GM21515 (cell line): ENCODE measurements at regions not wholly inside any gene's neighbourhood (a gene's known extent, or its start where the extent isn't known, plus 50 kb on each side); places are given as distances from the start of the nearest gene placed in this dataset.

Source experiments
- ATAC-seq: cut with Tn5 transposase; IDR thresholded peaks from one replicate; pipeline ENCODE4 v1.9.1; 2021; ENCODE audit not compliant: unreplicated experiment

DNA sequence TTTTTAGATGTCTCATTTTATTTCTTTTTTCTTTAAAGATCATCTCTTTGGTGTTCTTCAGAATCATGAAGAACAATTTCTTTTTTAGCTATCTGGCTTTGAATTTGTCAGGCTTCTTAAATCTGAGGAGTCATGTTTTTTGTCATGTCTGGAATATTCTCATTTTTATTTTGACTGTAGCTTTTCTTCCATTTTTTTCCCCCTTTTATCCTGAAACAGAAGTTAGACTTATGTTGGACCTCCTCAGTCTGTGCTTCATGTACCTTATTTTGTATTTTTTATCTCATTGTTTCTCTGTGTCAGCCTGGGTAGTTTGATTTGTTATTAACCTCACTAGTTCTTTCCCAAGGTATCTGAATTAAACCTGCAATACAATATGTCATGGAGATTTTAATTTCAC, 319.2 kb upstream of the ADGRL4 start:
- ATAC-seq: no peak

DNA sequence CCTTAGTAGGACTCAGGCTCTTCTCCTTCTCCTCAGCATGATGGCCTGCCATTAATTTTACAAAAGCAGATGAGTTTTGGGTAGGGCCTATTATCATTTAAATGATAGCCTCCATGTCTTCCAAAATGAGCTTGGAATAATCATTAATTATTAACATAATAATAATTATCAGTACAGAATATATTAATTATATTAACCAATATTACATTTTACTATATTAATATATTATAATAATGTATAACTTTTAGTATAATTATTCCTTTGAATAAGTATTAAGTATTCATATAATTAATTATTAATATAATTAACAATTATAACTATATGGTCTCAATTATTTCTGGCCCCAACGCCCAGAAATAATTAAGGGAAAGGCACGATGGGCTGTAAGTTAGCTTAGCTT, 318.6 kb upstream of the ADGRL4 start:
- no peak for ATAC-seq

DNA sequence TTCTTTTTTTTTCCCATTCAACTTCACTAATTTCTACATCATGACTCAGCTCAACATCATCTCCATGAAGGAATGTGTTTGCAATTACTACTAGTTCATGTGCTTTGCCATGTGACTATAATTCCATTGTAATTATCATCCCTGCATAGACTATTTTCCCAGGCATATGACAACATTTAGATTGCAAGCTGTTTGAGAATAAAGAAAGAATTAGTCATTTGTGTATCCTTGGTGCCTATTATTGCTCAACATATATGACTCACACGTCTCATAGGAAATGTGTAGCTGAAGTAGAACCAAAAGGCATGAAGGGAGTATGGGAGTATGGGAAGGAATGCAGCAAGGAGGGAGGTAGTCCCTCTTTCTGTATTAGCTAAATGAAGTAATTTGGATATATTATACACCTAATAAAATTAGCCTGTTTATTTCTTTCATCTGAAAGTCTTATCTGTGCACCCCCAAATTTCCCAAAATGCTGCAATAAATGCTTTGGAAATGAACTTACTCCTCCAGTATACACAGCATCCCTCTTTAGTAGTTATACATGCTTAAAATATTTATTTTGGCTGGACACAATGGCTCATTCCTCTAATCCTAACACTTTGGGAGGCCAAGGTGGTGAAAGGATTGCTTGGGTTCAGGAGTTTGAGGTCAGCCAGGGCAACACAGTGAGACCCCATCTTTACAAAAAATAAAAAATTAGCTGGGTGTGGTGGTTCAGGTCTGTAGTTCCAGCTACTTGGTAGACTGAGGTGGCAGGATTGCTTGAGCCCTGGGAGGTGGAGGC, 316.9 kb upstream of the ADGRL4 start:
- ATAC-seq: no peak

DNA sequence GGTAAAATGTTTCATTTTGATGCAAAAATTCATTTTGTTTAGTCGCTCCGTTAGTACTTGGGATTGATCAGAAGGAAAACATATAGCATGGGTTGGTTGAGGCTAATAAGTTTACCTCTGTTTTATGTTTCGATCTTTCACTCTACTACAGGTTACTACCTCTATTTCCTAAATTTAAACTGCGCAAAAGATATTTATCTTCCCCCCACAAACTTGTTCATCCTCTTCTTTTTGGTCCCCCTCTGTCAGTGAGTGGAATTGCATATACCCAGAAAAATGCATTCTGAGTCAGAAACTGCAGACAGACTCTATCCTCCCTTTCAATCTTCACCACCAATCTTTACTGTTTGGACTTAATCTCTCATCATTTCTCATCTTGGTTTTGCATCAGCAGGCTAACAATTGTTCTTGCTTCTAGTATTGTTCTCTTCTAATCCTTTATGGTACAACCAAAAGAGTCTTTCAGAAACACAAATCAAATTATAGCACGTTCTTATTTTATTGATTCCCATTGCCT, 316.0 kb upstream of the ADGRL4 start:
- ATAC-seq: no peak

DNA sequence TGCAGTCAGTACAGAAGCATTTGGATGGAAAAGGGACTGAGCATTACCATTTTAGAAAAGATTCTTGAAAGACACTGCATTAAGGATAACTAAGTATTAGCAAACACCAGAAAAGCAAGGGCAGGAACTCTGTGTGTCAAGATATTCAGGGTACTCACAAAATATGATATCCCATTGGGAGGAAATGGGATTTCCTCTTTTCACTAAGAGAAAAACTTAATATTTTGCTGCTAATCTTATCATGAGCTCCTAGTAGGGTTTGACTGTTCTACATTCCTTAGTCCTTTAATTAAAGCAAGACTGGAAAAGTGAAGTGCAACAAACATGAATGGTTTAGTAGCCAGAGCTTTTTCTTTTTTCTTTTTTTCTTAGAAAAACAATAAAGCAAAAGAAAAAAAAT, 305.9 kb upstream of the ADGRL4 start:
- no peak for ATAC-seq

DNA sequence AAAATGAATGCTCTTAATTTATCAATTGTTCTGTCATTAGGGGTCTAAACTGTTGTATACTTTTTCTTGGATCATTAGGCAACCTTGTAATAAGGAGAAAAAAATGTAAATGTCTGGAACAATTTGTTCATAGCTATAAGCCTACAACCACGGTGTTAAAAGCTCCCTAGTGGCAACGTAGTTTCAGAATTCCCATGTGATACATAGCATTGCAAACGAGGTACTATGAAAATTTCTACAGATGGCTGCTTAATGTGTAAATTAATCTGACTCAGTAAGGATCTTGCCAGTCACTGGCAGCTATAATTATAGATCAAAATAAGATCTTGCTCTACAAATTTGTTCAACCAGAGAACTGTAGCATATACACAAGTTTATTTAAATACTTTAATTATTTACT, 304.1 kb upstream of the ADGRL4 start:
- ATAC-seq: no peak

DNA sequence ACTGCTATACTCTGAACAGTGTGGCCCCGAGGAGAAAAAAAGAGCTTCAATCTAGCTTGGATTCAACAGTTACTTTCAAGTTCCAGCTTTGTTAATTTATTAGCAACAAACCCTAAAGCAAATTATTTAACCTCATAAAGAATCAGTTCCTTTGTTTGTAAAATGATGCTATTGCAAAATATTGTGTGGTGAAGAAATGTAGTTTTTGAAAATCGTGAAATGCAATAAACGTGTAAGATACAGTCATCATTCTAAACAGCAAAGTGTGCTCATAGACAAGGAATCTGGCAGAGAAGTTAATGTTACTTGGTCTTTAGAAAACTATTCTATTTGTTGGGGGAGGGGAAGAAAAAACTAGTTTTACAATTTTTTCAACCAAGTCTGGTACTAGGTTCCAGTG, 297.6 kb upstream of the ADGRL4 start:
- no peak for ATAC-seq

DNA sequence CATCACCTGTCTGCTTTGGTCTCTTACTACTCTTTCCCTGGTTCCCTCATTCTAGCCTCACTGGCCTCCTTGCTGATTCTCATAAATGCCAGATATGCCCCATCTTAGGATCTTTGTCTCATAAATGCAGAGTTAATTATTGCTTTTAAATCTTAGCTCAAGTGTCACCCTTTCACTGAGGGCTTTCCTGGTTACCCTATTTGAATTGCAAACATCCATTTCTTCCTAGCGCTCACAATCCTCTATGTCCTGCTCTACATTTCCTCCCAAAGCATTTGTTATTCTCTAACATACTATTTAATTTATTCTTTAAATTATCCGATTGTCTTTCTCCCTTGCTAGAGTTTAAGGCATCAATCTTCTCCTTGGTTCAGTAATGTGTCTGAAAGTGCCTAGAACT, 296.5 kb upstream of the ADGRL4 start:
- no peak for ATAC-seq

DNA sequence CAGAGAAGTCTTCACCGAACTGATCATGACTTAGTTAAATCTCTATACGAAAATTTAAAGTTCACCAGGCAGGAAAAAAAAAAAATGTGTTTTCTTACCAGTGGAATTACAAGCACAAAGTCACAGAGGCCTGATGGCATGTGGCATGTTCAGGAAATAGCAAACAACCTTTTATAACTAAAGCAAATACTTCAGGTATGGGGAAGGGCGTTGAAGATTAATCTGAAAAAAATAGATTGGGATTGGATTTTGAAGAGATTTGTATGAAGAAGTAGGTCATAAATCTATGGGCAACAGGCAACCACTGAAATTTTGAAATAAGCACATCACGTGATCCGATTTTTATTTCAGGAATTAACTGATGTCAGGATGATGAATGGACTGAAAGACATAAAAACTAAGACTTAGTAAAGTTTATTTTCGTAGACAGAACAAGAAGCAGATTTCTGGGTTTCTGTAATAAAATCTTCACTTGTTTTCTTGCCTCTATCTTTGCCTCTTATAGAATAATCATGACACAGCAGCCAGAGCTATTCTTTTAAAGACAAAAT, 295.9 kb upstream of the ADGRL4 start:
- ATAC-seq: no peak

DNA sequence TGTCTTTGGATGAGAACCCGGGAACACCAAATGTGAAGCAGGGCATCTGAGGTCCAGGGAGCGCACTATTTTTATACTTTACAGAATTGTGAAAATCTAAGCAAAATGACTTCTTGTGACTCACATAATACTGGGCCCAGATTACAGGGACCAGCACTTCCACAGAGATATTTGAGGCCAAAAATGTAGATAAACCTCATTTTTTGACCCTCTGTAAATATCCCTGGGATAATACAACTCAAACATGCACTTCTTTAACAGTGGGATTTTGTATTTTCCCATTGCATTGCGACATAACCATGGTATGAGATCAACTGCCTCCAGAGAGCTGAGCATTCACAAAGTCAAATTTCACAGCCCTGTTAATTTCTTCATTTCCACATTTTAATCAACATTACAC, 289.4 kb upstream of the ADGRL4 start:
- ATAC-seq: no peak

DNA sequence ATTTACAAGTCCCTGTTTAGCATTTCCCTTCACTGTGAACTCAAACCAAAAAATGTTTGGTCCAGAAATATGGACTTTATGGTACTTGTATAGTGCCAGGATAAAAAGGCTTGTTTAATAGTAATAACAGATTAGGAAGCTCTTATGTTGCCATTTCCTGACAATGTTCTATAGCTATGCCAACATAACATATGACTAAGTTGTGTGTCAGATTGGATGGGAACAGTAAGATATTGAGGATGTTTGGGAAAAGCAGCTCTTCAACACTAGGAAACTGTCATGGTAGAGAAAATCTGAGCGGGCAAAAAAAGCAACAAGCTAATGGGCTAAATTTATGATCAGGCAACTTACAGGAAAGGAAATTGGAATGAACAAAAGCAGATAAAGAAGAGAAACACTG, 287.1 kb upstream of the ADGRL4 start:
- ATAC-seq: no peak

DNA sequence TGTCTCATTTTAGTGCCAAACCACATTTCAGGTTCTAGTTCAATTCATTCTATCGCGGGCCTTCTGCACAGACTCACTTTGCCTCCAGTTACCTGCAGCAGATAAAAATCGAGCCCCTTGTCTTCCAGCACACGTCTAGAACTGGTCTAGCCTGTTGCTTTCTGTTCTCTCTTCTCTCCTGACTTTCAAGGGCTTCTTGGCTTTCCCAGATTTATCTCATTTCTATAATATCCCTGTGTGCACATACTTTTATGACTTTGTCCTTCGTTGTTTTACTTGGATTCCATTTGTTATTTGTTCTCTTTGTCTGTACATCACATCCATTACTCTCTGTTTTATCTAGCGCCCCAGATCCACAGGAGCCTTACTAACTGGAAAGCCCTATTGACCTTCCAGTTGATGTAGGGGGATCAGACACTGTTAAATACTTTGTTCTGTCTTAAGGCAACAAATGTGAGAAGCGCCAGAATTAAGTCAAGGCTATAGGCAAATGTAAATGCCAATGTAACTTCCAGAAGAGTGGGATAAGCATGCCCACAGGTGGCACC, 284.5 kb upstream of the ADGRL4 start:
- ATAC-seq: no peak

DNA sequence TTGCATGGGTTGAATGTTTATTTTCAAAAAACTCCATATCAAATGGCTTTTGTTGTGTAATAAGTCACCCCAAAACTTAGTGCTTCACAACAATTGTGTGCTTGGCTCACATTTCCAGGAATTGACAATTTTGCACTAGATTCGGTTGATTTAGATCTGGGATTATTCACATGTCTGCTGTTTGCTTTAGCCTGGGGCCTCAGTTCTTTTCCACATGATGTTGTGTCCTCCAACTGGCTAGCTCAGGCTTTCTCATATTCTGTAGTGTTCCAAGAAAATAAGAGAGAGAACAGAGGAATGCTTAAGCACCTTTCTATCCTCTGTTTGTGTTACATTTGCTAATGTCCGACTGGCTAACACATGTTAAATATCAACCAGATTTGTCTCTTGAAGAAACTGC, 281.5 kb upstream of the ADGRL4 start:
- no peak for ATAC-seq

DNA sequence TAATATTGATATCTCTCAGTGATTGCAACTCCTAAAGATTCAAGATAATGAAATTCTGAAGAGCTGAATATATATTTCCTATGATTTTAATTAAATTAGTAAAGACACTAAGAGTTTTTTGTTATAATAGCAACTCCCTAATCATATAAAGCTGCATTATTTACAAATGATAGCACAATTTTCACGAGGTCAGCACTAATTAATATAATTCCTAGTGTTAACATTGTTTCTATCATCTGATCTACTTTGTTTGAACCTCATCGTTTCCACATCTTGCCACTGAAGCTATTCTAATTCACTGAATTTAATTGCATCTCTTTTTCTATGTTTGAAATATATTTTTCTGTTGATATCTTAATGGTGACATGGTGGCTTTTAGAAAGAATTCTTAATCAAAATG, 279.1 kb upstream of the ADGRL4 start:
- no peak for ATAC-seq

DNA sequence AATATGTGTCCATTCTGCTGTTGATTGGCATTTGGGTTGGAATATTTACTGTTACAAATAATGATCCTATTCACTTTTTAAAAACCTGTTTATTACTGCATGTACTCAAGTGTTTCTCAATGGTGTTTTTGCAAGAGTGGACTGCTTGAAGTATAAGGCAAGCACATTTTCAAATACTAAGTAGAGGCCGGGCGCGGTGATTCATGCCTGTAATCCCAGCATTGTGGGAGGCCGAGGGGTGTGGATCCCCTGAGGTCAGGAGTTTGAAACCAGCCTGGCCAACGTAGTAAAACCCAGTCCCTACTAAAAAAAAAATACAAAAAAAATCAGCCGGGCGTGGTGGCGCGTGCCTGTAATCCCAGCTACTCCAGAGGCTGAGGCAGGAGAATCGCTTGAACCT, 276.9 kb upstream of the ADGRL4 start:
- no peak for ATAC-seq

DNA sequence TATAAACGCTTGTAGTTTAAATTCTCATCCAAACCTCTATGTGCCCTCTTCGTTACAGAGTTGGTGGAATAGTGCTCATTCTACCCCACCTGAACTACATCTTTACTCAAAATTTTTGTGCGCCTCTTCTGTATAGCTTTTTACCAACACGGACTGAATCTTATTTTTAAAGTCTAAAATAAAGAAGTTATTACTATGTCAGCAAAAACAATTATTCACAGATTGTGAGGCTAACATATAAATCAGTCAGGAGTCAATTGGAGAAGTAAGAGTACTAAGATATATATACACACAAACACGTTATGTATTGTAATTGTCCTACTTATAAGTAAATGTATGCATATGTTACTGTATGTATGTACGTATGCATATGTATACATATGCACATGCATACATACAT, 274.9 kb upstream of the ADGRL4 start:
- no peak for ATAC-seq

DNA sequence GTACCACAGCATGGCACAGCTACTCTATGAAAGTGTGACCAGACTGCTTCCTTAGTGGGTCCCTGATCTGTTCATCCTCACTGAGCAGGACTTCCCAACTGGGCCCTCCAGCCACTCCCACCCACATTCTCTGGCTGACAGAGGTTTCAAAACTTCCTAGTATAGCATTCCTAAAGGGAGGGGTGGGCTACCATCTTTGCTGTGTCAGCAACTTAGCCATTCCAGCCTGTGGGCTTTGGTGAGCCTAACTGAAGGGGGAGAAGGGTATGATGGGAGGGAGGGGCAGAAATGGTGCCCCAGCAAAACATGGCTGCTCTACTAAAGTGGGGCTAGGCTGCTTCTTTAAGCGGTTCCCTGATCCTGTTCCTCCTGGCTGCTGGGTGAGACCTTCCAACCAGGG, 265.2 kb upstream of the ADGRL4 start:
- no peak for ATAC-seq

DNA sequence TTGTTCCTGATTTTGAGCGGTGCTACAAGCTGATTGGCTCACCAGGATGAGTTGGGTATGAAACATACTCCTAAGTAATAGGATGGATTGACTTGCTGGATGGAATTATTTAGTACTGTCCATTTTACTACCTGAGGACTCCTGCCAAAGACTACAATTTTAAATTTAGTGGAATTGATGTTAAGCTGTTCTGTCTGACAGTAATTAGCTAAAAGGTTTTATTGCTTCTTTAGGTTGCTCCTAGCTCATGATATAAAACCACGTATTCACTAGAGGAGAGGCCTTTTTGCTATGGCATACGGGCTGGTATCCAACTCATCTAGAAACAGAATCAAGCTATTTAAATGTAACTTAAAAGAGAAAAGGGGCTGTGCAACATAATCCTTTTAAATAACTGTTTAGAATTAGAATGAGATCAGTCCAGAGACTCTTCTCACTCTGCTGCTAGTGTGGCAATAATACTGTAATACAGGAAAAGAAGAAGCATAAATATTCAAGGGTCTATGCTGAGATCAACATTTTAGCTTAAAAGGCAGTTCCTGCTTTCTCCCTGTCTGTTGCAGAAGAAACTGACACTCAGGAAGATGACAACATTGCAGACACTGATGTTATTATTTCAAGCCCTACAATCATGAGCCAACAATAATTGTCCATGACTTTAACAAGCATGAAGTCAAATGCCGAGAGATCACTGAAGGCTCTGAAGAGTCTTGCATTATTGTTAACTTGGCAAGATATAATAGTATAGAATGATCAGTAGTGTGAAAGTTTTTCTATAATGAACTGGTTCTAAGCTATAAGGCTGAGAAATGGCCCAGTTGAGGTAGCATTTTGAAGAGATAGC, 258.7 kb upstream of the ADGRL4 start:
- no peak for ATAC-seq

DNA sequence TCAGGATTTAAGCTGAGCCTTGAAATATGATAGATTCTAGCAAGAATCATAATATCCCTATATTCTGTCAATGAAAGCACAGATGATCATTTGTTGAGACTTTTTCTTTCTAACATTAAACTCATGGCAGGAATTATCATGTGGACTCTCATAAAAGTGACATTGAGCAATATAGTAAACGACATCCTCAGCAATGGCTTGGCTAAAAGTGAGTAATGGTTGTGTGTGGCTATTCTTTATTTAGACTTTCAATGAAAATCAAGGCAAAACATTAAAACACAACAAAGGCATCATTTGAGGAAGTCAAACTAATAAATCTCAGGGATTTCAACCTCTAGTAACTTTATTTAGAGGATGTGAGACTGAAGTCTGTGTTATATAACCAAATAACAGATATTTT, 257.8 kb upstream of the ADGRL4 start:
- ATAC-seq: no peak

DNA sequence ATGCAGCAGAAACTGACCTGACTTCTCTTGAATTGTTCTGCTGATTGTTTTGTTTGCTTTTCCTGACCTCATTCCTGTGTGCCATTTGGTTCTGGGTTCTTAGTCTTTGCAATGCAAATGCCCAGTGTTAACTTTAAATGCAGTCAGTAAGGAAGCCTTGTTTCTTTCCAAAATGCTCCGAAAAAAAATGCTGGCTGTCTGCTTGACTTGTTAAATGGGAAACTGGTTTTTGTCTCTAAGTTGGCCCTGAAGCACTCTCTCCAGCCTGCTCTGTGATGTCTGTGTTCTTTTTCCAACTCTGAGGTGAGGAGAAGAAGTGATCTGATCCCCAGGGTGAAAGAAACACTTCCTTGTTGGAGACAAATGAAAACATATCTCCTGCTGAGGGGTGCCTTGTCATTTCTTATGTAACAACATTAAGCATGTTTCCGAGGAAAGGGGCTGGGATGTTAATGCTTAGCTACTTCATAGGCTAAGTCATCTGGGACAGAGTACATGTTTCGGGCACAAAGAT, 256.3 kb upstream of the ADGRL4 start:
- no peak for ATAC-seq
